ENCODE measurements at regions not wholly inside any gene's neighbourhood (a gene's known extent, or its start where the extent isn't known, plus 50 kb on each side); places are given as distances from the start of the nearest gene placed in this dataset.
A peak's percentile ranks its signal among the peaks of the same experiment; 100 is the strongest.

DNA sequence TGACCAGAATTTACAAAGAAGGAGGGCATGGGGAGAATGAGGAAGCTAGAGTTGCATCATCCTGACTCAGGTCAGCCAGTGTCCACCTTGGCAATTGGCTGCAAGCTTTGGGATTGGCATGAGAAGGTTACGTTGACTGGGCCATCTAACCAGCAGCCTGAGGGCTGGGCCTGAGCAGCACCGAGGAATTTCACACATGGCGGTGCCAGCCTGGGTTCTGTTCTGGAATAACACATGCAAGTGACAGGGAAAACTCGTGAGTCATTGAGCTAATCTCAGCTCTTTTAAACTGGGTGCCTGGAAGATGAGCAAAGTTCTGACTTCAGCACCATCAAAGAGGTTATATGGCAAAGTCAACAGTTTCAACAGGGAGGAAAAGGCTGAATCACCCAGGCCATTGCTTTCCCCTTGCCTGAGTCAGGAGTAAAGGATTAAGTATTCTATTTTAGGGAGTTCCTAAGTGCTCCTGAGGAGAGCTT, 543.2 kb upstream of the TBX3 start:
- ATAC-seq (no peak), DNase-seq (ENCODE audit: extremely low read depth in 1 of 4, low spot score in 3 of 4) (no peak), FAIRE-seq (no peak)
- Histone ChIP-seq H3K9me3 (replicated peaks; ENCODE audit: control insufficient read depth, insufficient read depth, low read depth, low read length) (no peaks in the 10 kb centered on the region), H3K27me3 (ENCODE audit: control insufficient read depth in 2 of 2, insufficient read depth in 2 of 2, low read length in 2 of 2) (no peaks in the 10 kb centered on the region; a peak in 2 of 5 replicates), H3K4me1 (replicated peaks in 1 of 2; ENCODE audit: control insufficient read depth in 2 of 2, insufficient read depth in 2 of 2, low read length in 2 of 2) (no peaks in the 10 kb centered on the region), H3K27ac (ENCODE audit: extremely low read depth, low read depth, low read length) (no peak overlapping the region), H3K79me2 (ENCODE audit: control insufficient read depth, insufficient read depth, low read length) (no peaks in the 10 kb centered on the region), H2AFZ (ENCODE audit: low read depth, low read length) (no peak overlapping the region), H4K20me1 (replicated peaks; ENCODE audit: control insufficient read depth, insufficient read depth, low read length) (no peaks in the 10 kb centered on the region; the same call in 1 of the 2 replicates), H3K4me2 (ENCODE audit: insufficient read depth, low read length) (no peak overlapping the region), H3K36me3 (ENCODE audit: control insufficient read depth, insufficient read depth, low read length) (no peaks in the 10 kb centered on the region), H3K4me3 (no peak overlapping the region), H3K9ac (ENCODE audit: insufficient read depth in 1 of 2, low read depth in 2 of 2, low read length in 2 of 2) (no peak overlapping the region), H3K9me1 (ENCODE audit: control insufficient read depth, insufficient read depth, low read length) (no peaks in the 10 kb centered on the region)
- in situ Hi-C loops (cut with MboI) = no loop called here
- no TSS peak for BruUV-seq (replicated peaks)
- intact Hi-C loops (cut with micrococcal nuclease) = no loop called here
- ChIA-PET CTCF (ENCODE audit: low intra/inter-chr PET ratio) (no interaction called here), POLR2A (no interaction called here)
- WGBS (ENCODE audit: insufficient coverage, low coverage, missing lambda C conversion rate) = 0% methylated on average over 4 of the region's 4 CpGs
- TF ChIP-seq, protein P1, sequence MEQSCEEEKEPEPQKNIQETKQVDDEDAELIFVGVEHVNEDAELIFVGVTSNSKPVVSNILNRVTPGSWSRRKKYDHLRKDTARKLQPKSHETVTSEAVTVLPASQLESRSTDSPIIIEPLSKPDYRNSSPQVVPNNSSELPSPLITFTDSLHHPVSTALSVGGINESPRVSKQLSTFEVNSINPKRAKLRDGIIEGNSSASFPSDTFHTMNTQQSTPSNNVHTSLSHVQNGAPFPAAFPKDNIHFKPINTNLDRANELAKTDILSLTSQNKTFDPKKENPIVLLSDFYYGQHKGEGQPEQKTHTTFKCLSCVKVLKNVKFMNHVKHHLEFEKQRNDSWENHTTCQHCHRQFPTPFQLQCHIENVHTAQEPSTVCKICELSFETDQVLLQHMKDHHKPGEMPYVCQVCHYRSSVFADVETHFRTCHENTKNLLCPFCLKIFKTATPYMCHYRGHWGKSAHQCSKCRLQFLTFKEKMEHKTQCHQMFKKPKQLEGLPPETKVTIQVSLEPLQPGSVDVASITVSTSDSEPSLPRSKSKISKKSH (CRISPR knock-in tag; IDR thresholded peaks at IDR 0.05) = no peak
- TF ChIP-seq ZNF184 (CRISPR knock-in tag; IDR thresholded peaks at IDR 0.05) (no peak), JUND (IDR thresholded peaks at IDR 0.05; ENCODE audit: borderline replicate concordance, low read depth, low read length) (no peak), JUND (tag; IDR thresholded peaks at IDR 0.05; ENCODE audit: borderline replicate concordance, low read depth, low read length) (0 out of 3 replicates have a peak, but pooled peaks have one; percentile 13), NFE2L1 (tag; IDR thresholded peaks at IDR 0.05; ENCODE audit: borderline replicate concordance, low read depth) (no peak), POLR2B (IDR thresholded peaks at IDR 0.05; ENCODE audit: low read depth, partially characterized antibody) (no peak), CEBPG (CRISPR knock-in tag; IDR thresholded peaks at IDR 0.05) (no peak), CEBPG (tag; conservative IDR thresholded peaks at IDR 0.05 in 1 of 2, IDR thresholded peaks at IDR 0.05 in 1 of 2) (peak; percentile 41 to 77), NR2C2 (CRISPR knock-in tag; IDR thresholded peaks at IDR 0.05) (no peak), NR2C2 (tag; IDR thresholded peaks at IDR 0.05) (peak; percentile 14; the same call in 1 of the 2 replicates)
- TF ChIP-seq, protein P2, sequence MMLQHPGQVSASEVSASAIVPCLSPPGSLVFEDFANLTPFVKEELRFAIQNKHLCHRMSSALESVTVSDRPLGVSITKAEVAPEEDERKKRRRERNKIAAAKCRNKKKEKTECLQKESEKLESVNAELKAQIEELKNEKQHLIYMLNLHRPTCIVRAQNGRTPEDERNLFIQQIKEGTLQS (IDR thresholded peaks at IDR 0.05) = peak; percentile 66
- TF ChIP-seq, protein P2 (CRISPR knock-in tag; conservative IDR thresholded peaks at IDR 0.05) = no peak

Data from K562 (cell line).